T1000 (cell line): ENCODE measurements at regions not wholly inside any gene's neighbourhood (a gene's known extent, or its start where the extent isn't known, plus 50 kb on each side); places are given as distances from the start of the nearest gene placed in this dataset.
"Not testable (repeated sequence)": the region's sequence is repeated elsewhere in the genome, so short reads cannot be mapped to it uniquely, and the experiment has no call there.

Experiments used
- DNase-seq: peaks from one replicate; lab custom pipeline; 2025; ENCODE audit warnings: mixed read lengths; lab: John Stamatoyannopoulos, UW

GRCh38 chr3:55296030-55296429, 191.1 kb downstream of the WNT5A start:
- no peak for DNase-seq

GRCh38 chr3:55294557-55294956, 192.5 kb downstream of the WNT5A start:
- no peak for DNase-seq

GRCh38 chr3:55292360-55292759, 194.7 kb downstream of the WNT5A start:
- DNase-seq = no peak

GRCh38 chr3:55288657-55289056, 198.4 kb downstream of the WNT5A start:
- DNase-seq = no peak

GRCh38 chr3:55286693-55287092, 200.4 kb downstream of the WNT5A start:
- DNase-seq = no peak

GRCh38 chr3:55285156-55285555, 201.9 kb downstream of the WNT5A start:
- DNase-seq = no peak

GRCh38 chr3:55283441-55283925, 203.6 kb downstream of the WNT5A start:
- DNase-seq = no peak

- DNase-seq = no peak
These were observed 204.1 kb downstream of the WNT5A start for GRCh38 chr3:55282994-55283393.

- DNase-seq = no peak
These were observed 215.0 kb downstream of the WNT5A start for GRCh38 chr3:55272031-55272645.

GRCh38 chr3:55271549-55271948, 215.6 kb downstream of the WNT5A start:
- DNase-seq = no peak

- no peak for DNase-seq
These were observed 216.1 kb downstream of the WNT5A start for GRCh38 chr3:55270976-55271375.

GRCh38 chr3:55269636-55270035, 217.5 kb downstream of the WNT5A start:
- no peak for DNase-seq

GRCh38 chr3:55269096-55269495, 218.0 kb downstream of the WNT5A start:
- DNase-seq = no peak

GRCh38 chr3:55267206-55267930, 219.7 kb downstream of the WNT5A start:
- no peak for DNase-seq

GRCh38 chr3:55264919-55265318, 222.2 kb downstream of the WNT5A start:
- DNase-seq = no peak

GRCh38 chr3:55252921-55253320, 234.2 kb downstream of the WNT5A start:
- no peak for DNase-seq

GRCh38 chr3:55249156-55249555, 237.9 kb downstream of the WNT5A start:
- DNase-seq = not testable (repeated sequence)

- DNase-seq = no peak
These were observed 239.4 kb downstream of the WNT5A start for GRCh38 chr3:55247666-55248065.

- DNase-seq = no peak
These were observed 241.1 kb downstream of the WNT5A start for GRCh38 chr3:55246033-55246432.

GRCh38 chr3:55245351-55245750, 241.8 kb downstream of the WNT5A start:
- DNase-seq = no peak

GRCh38 chr3:55244247-55244646, 242.9 kb downstream of the WNT5A start:
- no peak for DNase-seq

- no peak for DNase-seq
These were observed 243.4 kb downstream of the WNT5A start for GRCh38 chr3:55243678-55244077.

- DNase-seq = no peak
These were observed 244.2 kb downstream of the WNT5A start for GRCh38 chr3:55242921-55243320.

GRCh38 chr3:55241098-55241497, 246.0 kb downstream of the WNT5A start:
- no peak for DNase-seq
